OCI-LY3 (cell line): ENCODE measurements at regions not wholly inside any gene's neighbourhood (a gene's known extent, or its start where the extent isn't known, plus 50 kb on each side); places are given as distances from the start of the nearest gene placed in this dataset.

Source experiments
- H2AFZ ChIP-seq: fragments of 200-600, 300-600 bp; shearing (Covaris generic); 2 replicates; pipeline ENCODE4 v1.6.0; 2014; ENCODE audit warnings: antibody characterized with exemption, low read depth, low read length
- H3K27ac ChIP-seq: fragments of 200-600, 300-600 bp; sonication (generic); 2 replicates; pipeline ENCODE4 v1.5.1; 2014; ENCODE audit warnings: mild to moderate bottlenecking, low read length, moderate library complexity, mixed read lengths
- H3K27me3 ChIP-seq: fragments of 200-600, 300-600 bp; sonication (generic); 2 replicates; pipeline ENCODE4 v1.6.1; 2014; ENCODE audit warnings: low read depth, low read length, mixed read lengths
- H3K36me3 ChIP-seq: fragments of 200-600, 300-600 bp; sonication (generic); replicated peaks from 2 replicates; pipeline ENCODE3; 2014; ENCODE audit warnings: low read depth, low read length, mixed read lengths
- H3K4me1 ChIP-seq: fragments of 300-600, 200-600 bp; sonication (generic); 2 replicates; pipeline ENCODE4 v1.6.1; 2014; ENCODE audit warnings: low read length, mixed read lengths
- H3K4me2 ChIP-seq: fragments of 200-600, 300-600 bp; sonication (generic); 2 replicates; pipeline ENCODE4 v1.6.1; 2014; ENCODE audit warnings: low read length, mixed read lengths
- H3K4me3 ChIP-seq: fragments of 300-600, 200-600 bp; sonication (generic); 2 replicates; pipeline ENCODE4 v1.5.1; 2014; ENCODE audit warnings: antibody characterized with exemption, mild to moderate bottlenecking, low read length, moderate library complexity
- H3K79me2 ChIP-seq: fragments of 300-600, 200-600 bp; shearing (Covaris generic); 2 replicates; pipeline ENCODE4 v1.6.1; 2014; ENCODE audit warnings: mild to moderate bottlenecking, low read length, mixed read lengths
- H3K9ac ChIP-seq: fragments of 300-600, 200-600 bp; shearing (Covaris generic); 2 replicates; pipeline ENCODE4 v1.6.0; 2014; ENCODE audit warnings: mild to moderate bottlenecking, low read length, moderate library complexity
- H3K9me3 ChIP-seq: fragments of 200-600, 300-600 bp; shearing (Covaris generic); 2 replicates; pipeline ENCODE4 v1.6.1; 2014; ENCODE audit warnings: low read length, mixed read lengths; ENCODE audit not compliant: insufficient read depth
- H4K20me1 ChIP-seq: fragments of 200-600, 300-600 bp; sonication (generic); 2 replicates; pipeline ENCODE4 v1.6.1; 2016; ENCODE audit warnings: low read length, mixed read lengths; ENCODE audit not compliant: insufficient read depth
- EZH2phosphoT487 ChIP-seq: fragments of 200-600 bp; shearing (Covaris generic); IDR thresholded peaks from 2 replicates; pipeline ENCODE4 v1.6.1; 2018; ENCODE audit warnings: antibody characterized with exemption, mixed run types, low read depth
- TF ChIP-seq, protein P1 (sequence below): fragments of 200-600, 300-600 bp; sonication (generic); IDR thresholded peaks from 2 replicates; pipeline ENCODE4 v1.5.1; 2014; ENCODE audit warnings: antibody characterized with exemption, low read length, low read depth

DNA sequence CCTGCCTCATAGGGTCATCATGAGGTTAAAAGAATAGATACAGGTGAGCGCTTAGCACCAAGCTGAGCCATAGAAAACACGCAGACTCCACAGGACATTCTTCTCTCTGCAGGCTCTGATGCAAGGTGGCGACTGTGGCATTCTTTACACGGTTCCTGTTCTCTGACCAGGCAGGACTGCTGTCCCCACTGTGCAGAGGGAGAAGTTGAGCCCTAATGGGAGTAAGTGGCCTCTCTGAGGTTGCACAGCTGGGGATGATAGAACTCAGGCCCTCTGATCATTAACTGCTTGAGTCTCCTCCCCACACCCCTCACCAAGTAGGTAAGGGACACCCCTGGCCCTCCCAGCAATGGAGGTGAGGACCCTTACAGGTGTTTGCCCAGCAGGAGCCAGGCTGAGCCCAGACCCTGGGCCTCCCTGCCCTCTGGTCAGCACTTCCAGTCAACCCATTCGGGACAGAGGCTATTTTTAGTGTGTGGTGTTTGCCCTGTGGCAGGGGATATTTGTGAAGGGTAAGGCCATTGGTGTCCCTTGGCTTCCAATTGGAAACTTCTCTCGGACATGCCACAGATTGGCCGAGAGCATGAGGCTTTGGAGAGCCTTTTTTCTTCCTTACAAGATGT, 116.8 kb downstream of the VEGFA start:
- Histone ChIP-seq H3K9ac (no peak overlapping the region), H3K4me2 (no peak overlapping the region), H3K27me3 (0 out of 2 replicates have a peak, but pooled peaks cover 4% of the 10 kb centered on the region), H3K79me2 (no peaks in the 10 kb centered on the region), H3K27ac (no peak overlapping the region), H3K4me1 (peaks cover 19% of the 10 kb centered on the region), H3K9me3 (no peaks in the 10 kb centered on the region), H4K20me1 (no peaks in the 10 kb centered on the region), H3K4me3 (no peak overlapping the region), H2AFZ (no peak overlapping the region), H3K36me3 (no peaks in the 10 kb centered on the region)
- TF ChIP-seq, protein P1, sequence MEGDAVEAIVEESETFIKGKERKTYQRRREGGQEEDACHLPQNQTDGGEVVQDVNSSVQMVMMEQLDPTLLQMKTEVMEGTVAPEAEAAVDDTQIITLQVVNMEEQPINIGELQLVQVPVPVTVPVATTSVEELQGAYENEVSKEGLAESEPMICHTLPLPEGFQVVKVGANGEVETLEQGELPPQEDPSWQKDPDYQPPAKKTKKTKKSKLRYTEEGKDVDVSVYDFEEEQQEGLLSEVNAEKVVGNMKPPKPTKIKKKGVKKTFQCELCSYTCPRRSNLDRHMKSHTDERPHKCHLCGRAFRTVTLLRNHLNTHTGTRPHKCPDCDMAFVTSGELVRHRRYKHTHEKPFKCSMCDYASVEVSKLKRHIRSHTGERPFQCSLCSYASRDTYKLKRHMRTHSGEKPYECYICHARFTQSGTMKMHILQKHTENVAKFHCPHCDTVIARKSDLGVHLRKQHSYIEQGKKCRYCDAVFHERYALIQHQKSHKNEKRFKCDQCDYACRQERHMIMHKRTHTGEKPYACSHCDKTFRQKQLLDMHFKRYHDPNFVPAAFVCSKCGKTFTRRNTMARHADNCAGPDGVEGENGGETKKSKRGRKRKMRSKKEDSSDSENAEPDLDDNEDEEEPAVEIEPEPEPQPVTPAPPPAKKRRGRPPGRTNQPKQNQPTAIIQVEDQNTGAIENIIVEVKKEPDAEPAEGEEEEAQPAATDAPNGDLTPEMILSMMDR = no peak
- no peak for TF ChIP-seq EZH2phosphoT487

GRCh38 chr6:43886067-43886461, 116.1 kb downstream of the VEGFA start:
- no peaks in the 10 kb centered on the region for H3K36me3 ChIP-seq
- TF ChIP-seq EZH2phosphoT487 = no peak
- TF ChIP-seq, protein P1 = no peak
- no peak overlapping the region for H3K9ac ChIP-seq
- H2AFZ ChIP-seq = no peak overlapping the region
- H3K4me2 ChIP-seq = no peak overlapping the region
- 0 out of 2 replicates have a peak, but pooled peaks cover 2% of the 10 kb centered on the region for H3K27me3 ChIP-seq
- H4K20me1 ChIP-seq = no peaks in the 10 kb centered on the region
- no peaks in the 10 kb centered on the region for H3K9me3 ChIP-seq
- H3K79me2 ChIP-seq = no peaks in the 10 kb centered on the region
- no peak overlapping the region for H3K27ac ChIP-seq
- H3K4me3 ChIP-seq = no peak overlapping the region
- peaks cover 19% of the 10 kb centered on the region for H3K4me1 ChIP-seq

- H3K27me3 ChIP-seq = no peaks in the 10 kb centered on the region
- no peak overlapping the region for H3K4me3 ChIP-seq
- H3K9ac ChIP-seq = no peak overlapping the region
Measured at GRCh38 chr6:43885399-43886066, 115.5 kb downstream of the VEGFA start.

DNA sequence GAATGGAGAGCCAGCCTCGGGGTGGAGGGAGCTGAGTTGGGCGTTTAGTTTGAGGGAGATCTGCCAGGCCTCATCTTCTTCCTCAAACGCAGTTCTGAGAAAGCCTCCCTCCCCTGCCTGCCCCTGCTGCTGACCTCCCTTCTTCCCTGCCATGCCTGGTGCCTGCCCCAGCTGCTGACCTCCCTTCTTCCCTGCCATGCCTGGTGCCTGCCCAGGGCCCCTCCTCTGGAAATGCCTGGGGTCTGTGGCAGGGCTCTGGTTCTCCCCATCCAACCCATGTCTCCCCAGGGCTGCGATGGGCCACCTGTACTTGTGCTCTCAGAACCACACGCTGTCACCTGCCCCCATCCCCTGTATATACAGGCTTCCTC, 114.6 kb downstream of the VEGFA start:
- Histone ChIP-seq H3K4me3 (no peak overlapping the region), H3K4me2 (peak overlapping the region; percentile 60), H4K20me1 (no peaks in the 10 kb centered on the region), H3K27ac (peak overlapping the region; percentile 48), H3K27me3 (no peaks in the 10 kb centered on the region), H3K79me2 (no peaks in the 10 kb centered on the region), H3K9ac (peak overlapping the region; percentile 7; the same call in 1 of the 2 replicates), H3K4me1 (peaks cover 19% of the 10 kb centered on the region), H3K9me3 (no peaks in the 10 kb centered on the region), H2AFZ (no peak overlapping the region; the same call in 1 of the 2 replicates), H3K36me3 (no peaks in the 10 kb centered on the region)
- TF ChIP-seq, protein P1 = no peak
- TF ChIP-seq EZH2phosphoT487 = no peak

More at GRCh38 chr6:43885399-43886066, 115.5 kb downstream of the VEGFA start:
- no peaks in the 10 kb centered on the region for H3K9me3 ChIP-seq
- TF ChIP-seq, protein P1 = no peak
- no peak for TF ChIP-seq EZH2phosphoT487
- H3K27ac ChIP-seq = no peak overlapping the region
- H4K20me1 ChIP-seq = no peaks in the 10 kb centered on the region
- peaks cover 19% of the 10 kb centered on the region for H3K4me1 ChIP-seq
- no peak overlapping the region for H2AFZ ChIP-seq
- no peak overlapping the region for H3K4me2 ChIP-seq
- no peaks in the 10 kb centered on the region for H3K36me3 ChIP-seq
- no peaks in the 10 kb centered on the region for H3K79me2 ChIP-seq
